ENCODE measurements at regions not wholly inside any gene's neighbourhood (a gene's known extent, or its start where the extent isn't known, plus 50 kb on each side); places are given as distances from the start of the nearest gene placed in this dataset.

- Histone ChIP-seq H3K9me3 (no peaks in the 10 kb centered on the region), H3K36me3 (no peaks in the 10 kb centered on the region), H3K4me1 (no peaks in the 10 kb centered on the region), H3K27ac (no peak overlapping the region), H3K4me3 (no peak overlapping the region), H3K27me3 (no peaks in the 10 kb centered on the region)
- TF ChIP-seq EP300 (IDR thresholded peaks at IDR 0.05) (no peak), CTCF (IDR thresholded peaks at IDR 0.05) (no peak), POLR2A (IDR thresholded peaks at IDR 0.05) (no peak), POLR2AphosphoS5 (IDR thresholded peaks at IDR 0.05) (no peak)
- no peak for DNase-seq (ENCODE audit: low spot score in 2 of 2)
- WGBS, result 84% methylated on average over 2 of the region's 2 CpGs
These were observed 139.6 kb upstream of the ZBTB20 start for GRCh38 chr3:115286529-115287197.

- H3K9me3 ChIP-seq, result no peaks in the 10 kb centered on the region
- no peak overlapping the region for H3K27ac ChIP-seq
- no peaks in the 10 kb centered on the region for H3K27me3 ChIP-seq
- H3K4me3 ChIP-seq, result no peak overlapping the region
- H3K36me3 ChIP-seq, result no peaks in the 10 kb centered on the region
- no peaks in the 10 kb centered on the region for H3K4me1 ChIP-seq
- DNase-seq (ENCODE audit: low spot score in 2 of 2), result no peak
- TF ChIP-seq EP300 (IDR thresholded peaks at IDR 0.05), result no peak
- no peak for TF ChIP-seq CTCF (IDR thresholded peaks at IDR 0.05)
- no peak for TF ChIP-seq POLR2AphosphoS5 (IDR thresholded peaks at IDR 0.05)
- TF ChIP-seq POLR2A (IDR thresholded peaks at IDR 0.05), result no peak
- 54% methylated on average over 2 of the region's 2 CpGs for WGBS
These were observed 140.1 kb upstream of the ZBTB20 start for GRCh38 chr3:115287198-115287597.

- Histone ChIP-seq H3K9me3 (no peaks in the 10 kb centered on the region), H3K4me3 (no peak overlapping the region), H3K27me3 (no peaks in the 10 kb centered on the region), H3K27ac (no peak overlapping the region), H3K4me1 (no peaks in the 10 kb centered on the region), H3K36me3 (no peaks in the 10 kb centered on the region)
- no peak for DNase-seq (ENCODE audit: low spot score in 2 of 2)
- 91% methylated on average over 2 of the region's 2 CpGs for WGBS
- TF ChIP-seq POLR2A (IDR thresholded peaks at IDR 0.05), result no peak
- TF ChIP-seq CTCF (IDR thresholded peaks at IDR 0.05), result no peak
- no peak for TF ChIP-seq POLR2AphosphoS5 (IDR thresholded peaks at IDR 0.05)
- TF ChIP-seq EP300 (IDR thresholded peaks at IDR 0.05), result no peak
These were observed 145.0 kb upstream of the ZBTB20 start for GRCh38 chr3:115292131-115292530.

- WGBS, result 72% methylated on average over 2 of the region's 2 CpGs
These were observed 145.6 kb upstream of the ZBTB20 start for GRCh38 chr3:115292677-115293165.

More at GRCh38 chr3:115292677-115293165, 145.6 kb upstream of the ZBTB20 start:
- H3K27me3 ChIP-seq, result no peaks in the 10 kb centered on the region
- H3K9me3 ChIP-seq, result no peaks in the 10 kb centered on the region
- H3K4me3 ChIP-seq, result no peak overlapping the region
- H3K4me1 ChIP-seq, result no peaks in the 10 kb centered on the region
- no peak for DNase-seq (ENCODE audit: low spot score in 2 of 2)
- no peak overlapping the region for H3K27ac ChIP-seq
- no peaks in the 10 kb centered on the region for H3K36me3 ChIP-seq
- TF ChIP-seq POLR2AphosphoS5 (IDR thresholded peaks at IDR 0.05) (no peak), POLR2A (IDR thresholded peaks at IDR 0.05) (no peak), EP300 (IDR thresholded peaks at IDR 0.05) (no peak), CTCF (IDR thresholded peaks at IDR 0.05) (no peak)

Measured in suprapubic skin (tissue), 4 donors.